ENCODE measurements at regions not wholly inside any gene's neighbourhood (a gene's known extent, or its start where the extent isn't known, plus 50 kb on each side); places are given as distances from the start of the nearest gene placed in this dataset.
A peak's percentile ranks its signal among the peaks of the same experiment; 100 is the strongest.
"Not testable (repeated sequence)": the region's sequence is repeated elsewhere in the genome, so short reads cannot be mapped to it uniquely, and the experiment has no call there.

GRCh38 chr6:11423667-11424066 is 113.9 kb upstream of the TMEM170B start:
- H3K4me3 ChIP-seq (ENCODE audit: low read length), result no peak overlapping the region
- no peak for DNase-seq (ENCODE audit: low read depth)
- no peak for TF ChIP-seq CTCF (conservative IDR thresholded peaks at IDR 0.05; ENCODE audit: low read length)

DNA sequence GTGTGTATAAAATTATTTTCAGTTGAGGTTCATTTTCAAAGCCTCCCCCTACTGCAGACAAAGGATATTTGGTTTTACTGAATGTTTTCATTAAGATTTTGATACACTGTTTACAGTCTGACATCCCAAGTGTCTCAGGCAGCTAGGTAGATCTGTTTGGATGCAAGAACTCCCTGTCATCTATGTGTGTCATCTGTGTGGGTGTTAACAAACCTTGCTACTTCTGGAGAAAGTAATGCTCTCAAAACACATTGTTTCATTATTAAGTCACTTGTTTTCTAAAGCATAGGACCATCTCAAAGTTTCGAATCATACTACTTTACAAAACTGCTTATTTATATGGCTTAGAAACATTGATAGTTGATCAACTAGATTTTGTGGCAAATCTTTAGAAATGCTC is 114.5 kb upstream of the TMEM170B start:
- DNase-seq (ENCODE audit: low read depth), result peak; percentile 48
- no peak for TF ChIP-seq CTCF (conservative IDR thresholded peaks at IDR 0.05; ENCODE audit: low read length)
- no peak overlapping the region for H3K4me3 ChIP-seq (ENCODE audit: low read length)

DNA sequence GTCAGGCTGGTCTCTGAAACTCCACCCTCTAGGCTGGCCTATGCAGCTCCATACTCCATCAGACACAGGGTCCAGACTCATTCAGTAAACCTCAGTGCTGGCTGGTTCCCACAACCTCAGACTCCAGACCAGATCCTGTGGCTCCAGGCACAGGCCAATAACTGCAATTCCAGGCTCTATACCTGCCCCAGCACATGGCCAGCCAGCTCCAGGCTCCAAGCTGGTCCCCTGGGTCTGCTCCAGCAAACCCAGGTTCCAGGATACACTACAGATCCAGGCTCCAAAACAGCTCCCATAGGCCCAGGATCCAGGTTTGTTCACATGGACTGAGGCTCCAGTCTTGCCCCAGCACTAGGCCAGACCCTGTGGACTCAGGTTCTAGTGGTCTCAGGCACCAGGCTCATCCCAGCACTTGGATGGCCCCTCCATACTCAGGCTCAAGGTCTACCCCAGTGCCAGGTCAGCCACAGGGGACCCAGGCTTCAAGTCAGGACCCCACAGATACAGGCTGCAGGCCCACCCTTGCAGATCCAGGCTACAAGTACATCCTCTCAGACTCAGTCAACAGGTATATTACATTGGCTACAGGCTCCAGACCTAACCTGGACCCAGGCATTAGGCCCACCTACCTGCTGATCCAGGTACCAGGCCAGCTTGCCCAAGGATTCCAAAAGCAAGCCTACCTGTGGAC is 117.6 kb upstream of the TMEM170B start:
- no peak for TF ChIP-seq CTCF (conservative IDR thresholded peaks at IDR 0.05; ENCODE audit: low read length)
- DNase-seq (ENCODE audit: low read depth), result no peak
- no peak overlapping the region for H3K4me3 ChIP-seq (ENCODE audit: low read length)

DNA sequence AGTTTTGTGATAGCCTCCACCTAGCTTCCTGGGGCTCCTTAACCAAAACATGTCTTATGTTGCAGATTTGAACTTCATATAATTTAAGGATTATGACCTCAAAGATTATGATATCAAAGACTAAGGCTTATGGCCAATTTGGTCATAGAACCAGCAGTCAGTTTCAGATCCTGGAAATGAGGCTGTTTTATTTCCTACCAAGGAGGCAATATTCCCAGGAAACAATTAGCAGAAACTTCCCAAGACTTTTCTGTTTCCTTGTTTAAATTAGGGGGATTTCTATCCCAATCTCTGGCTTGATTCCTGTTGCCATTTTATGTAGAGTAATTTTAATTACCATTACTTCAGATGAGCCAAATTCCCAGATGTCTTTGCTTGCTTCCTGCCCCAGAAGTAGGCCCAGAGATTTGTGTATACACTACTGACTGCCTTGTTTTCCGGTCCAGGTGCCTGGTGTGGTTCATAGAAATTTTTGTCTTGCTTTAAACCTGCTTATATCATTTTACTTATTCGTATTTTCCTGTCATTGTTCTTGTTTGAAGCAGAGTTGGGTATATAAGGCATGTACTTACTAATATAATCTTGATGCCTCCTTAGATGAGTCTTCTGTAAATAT is 119.2 kb upstream of the TMEM170B start:
- no peak for TF ChIP-seq CTCF (conservative IDR thresholded peaks at IDR 0.05; ENCODE audit: low read length)
- H3K4me3 ChIP-seq (ENCODE audit: low read length), result no peak overlapping the region
- DNase-seq (ENCODE audit: low read depth), result no peak

DNA sequence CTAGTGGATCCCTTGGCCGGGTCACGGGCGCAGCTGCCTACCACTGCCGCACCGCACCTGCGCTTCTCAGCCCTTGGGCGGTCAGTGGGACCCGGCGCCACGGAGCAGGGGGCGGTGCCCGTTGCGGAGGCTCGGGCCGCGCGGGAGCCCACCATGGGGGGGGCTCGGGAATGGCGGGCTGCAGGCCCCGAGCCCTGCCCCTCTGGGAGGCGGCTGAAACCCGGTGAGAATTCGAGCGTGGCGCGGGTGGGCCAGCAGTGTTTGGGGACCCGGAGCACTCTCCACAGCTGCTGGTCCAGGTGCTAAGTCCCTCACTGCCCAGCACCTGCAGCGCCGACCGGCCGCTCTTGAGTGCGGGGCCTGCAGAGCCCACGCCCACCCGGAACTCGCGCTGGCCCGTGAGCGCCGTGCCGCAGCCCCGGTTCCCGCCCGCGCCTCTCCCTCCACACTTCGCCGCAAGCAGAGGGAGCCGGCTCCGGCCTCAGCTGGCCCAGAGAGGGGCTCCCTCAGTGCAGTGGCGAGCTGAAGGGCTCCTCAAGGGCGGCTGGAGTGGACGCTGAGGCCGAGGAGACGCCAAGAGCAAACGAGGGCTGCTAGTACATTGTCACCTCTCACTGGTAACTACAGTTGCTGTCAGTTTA is 120.5 kb upstream of the TMEM170B start:
- no peak overlapping the region for H3K4me3 ChIP-seq (ENCODE audit: low read length)
- TF ChIP-seq CTCF (conservative IDR thresholded peaks at IDR 0.05; ENCODE audit: low read length), result no peak
- DNase-seq (ENCODE audit: low read depth), result no peak

GRCh38 chr6:11416099-11416935 is 121.2 kb upstream of the TMEM170B start:
- not testable (repeated sequence) for DNase-seq (ENCODE audit: low read depth); H3K4me3 ChIP-seq (ENCODE audit: low read length)

DNA sequence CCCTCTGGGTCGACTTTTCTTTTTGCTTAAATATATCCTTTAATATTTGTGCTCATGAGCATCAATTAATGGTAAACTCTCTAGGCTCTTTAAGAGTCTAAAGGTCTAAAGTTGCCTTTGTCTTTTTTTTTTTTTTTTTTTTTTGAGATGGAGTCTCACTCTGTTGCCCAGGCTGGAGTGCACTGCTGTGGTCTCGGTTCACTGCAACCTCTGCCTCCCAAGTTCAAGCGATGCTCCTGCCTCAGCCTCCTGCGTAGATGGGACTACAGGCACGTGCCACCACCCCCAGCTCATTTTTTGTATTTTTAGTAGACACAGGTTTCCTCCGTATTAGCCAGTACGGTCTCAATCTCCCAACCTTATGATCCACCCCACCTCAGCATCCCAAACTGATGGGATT is 122.0 kb upstream of the TMEM170B start:
- H3K4me3 ChIP-seq (ENCODE audit: low read length), result no peak overlapping the region
- no peak for TF ChIP-seq CTCF (conservative IDR thresholded peaks at IDR 0.05; ENCODE audit: low read length)
- no peak for DNase-seq (ENCODE audit: low read depth)
